LNCAP (cell line): ENCODE measurements at regions not wholly inside any gene's neighbourhood (a gene's known extent, or its start where the extent isn't known, plus 50 kb on each side); places are given as distances from the start of the nearest gene placed in this dataset.

ENCODE experiments used
- TF ChIP-seq, protein P1 (sequence below): fragments of 450-650 bp; IDR thresholded peaks from 2 replicates; pipeline ENCODE4 v1.5.1; 2017; ENCODE audit warnings: mild to moderate bottlenecking

- TF ChIP-seq, protein P1, sequence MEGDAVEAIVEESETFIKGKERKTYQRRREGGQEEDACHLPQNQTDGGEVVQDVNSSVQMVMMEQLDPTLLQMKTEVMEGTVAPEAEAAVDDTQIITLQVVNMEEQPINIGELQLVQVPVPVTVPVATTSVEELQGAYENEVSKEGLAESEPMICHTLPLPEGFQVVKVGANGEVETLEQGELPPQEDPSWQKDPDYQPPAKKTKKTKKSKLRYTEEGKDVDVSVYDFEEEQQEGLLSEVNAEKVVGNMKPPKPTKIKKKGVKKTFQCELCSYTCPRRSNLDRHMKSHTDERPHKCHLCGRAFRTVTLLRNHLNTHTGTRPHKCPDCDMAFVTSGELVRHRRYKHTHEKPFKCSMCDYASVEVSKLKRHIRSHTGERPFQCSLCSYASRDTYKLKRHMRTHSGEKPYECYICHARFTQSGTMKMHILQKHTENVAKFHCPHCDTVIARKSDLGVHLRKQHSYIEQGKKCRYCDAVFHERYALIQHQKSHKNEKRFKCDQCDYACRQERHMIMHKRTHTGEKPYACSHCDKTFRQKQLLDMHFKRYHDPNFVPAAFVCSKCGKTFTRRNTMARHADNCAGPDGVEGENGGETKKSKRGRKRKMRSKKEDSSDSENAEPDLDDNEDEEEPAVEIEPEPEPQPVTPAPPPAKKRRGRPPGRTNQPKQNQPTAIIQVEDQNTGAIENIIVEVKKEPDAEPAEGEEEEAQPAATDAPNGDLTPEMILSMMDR = no peak
Measured at GRCh38 chr2:194346193-194346592, 1310.8 kb upstream of the SLC39A10 start.

- TF ChIP-seq, protein P1 = no peak
Measured at GRCh38 chr2:194345347-194345746, 1311.7 kb upstream of the SLC39A10 start.

GRCh38 chr2:194343167-194343566 lies 1313.9 kb upstream of the SLC39A10 start:
- TF ChIP-seq, protein P1 = no peak

DNA sequence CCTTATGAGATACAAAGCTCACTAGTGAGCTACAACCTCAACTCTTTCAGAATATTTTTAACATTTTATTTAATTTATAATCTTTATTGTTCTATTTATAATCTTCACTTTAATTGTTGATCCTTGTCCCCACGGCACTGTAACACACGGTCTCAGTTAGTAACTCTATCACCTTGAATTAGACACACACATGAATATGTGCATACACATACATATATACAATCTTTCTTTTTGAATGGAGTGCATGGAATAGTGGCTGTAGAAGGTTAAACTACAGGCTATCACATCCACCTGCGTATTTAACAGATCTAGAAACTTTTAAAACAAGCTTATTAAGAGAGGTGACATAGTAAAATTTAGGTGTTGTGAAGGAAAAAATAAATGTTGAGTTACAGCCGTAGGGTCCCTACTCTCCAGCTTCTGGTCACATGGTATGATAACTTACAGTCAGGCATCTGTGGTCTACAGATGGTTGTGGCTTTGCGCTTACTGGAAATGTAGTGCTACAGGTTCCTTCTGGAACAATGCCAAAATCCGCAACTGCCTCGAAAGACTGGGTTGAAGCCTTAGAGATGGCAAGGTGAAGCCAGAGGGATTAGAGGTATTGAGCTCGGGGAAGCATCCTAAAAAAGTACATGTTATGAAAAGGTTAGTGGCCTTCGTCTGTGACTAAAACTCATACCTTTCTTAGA lies 1324.1 kb upstream of the SLC39A10 start:
- TF ChIP-seq, protein P1 = no peak

DNA sequence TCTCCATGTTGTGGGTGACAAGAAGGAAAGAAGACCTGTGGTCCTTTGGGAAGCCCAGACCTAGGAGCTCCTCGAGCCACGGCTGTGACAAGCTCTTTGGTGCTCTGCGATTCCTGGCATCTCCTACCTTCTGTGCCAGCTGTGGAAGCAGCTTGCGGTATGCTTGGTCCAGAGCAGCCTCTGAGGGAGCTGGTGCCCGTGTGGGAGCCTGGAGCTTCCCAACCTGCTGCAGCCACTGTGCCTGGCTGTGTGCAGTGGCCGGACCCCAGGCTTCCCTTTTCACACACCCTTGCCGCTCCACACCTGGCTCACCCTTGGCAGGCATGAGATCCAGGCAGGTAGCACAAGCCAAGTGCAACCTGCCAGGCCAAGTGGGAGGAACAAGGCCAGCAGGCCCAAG lies 1328.6 kb upstream of the SLC39A10 start:
- TF ChIP-seq, protein P1 = no peak

GRCh38 chr2:194327196-194327888 lies 1329.7 kb upstream of the SLC39A10 start:
- TF ChIP-seq, protein P1 = no peak

DNA sequence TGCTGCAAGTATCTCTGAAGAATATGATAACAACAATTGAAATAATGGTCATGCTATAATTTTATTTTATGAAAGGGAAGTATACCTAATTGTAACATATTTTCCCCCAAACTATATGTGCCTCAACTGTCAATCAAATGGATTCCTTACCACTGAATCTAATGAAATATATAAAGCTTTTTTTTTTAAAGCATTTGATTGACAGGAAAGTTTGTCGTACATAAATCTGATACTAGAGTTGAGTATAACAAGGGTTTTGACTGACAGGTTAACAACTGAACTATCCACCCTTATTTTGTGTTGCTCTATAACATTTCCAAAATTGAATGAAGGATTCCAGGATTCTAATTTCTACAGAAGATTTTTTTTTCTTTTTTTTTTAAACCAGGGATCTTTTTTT lies 1333.3 kb upstream of the SLC39A10 start:
- TF ChIP-seq, protein P1 = no peak
